Transverse colon (tissue), 4 donors: ENCODE measurements at regions not wholly inside any gene's neighbourhood (a gene's known extent, or its start where the extent isn't known, plus 50 kb on each side); places are given as distances from the start of the nearest gene placed in this dataset.

Experiments used
- DNase-seq: peaks from one replicate; pipeline ENCODE4 v3.0.0-alpha.2; 2019
- H3K27ac ChIP-seq, 4 donors: fragments of 200-600 bp; sonication (generic); 2 replicates each; pipeline ENCODE4 v1.5.1; 2016 to 2018; ENCODE audit warnings: inconsistent platforms in 4 of 4
- H3K27me3 ChIP-seq: fragments of 200-600 bp; sonication (generic); 2 replicates; pipeline ENCODE4 v1.5.1; 2017; ENCODE audit warnings: inconsistent platforms
- H3K36me3 ChIP-seq, 4 donors: fragments of 200-600 bp; sonication (generic); 2 replicates each; pipeline ENCODE4 v1.5.1; 2017 to 2019; ENCODE audit warnings: inconsistent platforms in 4 of 4
- H3K4me1 ChIP-seq, 4 donors: fragments of 200-600 bp; sonication (generic); 2 replicates each; pipeline ENCODE4 v1.5.1; 2017 to 2020; ENCODE audit warnings: inconsistent platforms in 4 of 4
- H3K4me3 ChIP-seq, 4 donors: fragments of 200-600 bp; sonication (generic); 1 replicate in 1 of 4; 2 replicates in 3 of 4; pipeline versions ENCODE4 v1.5.1 to v1.6.1; 2017 to 2019; ENCODE audit warnings: inconsistent platforms in 4 of 4
- H3K9me3 ChIP-seq, 2 donors: fragments of 200-600 bp; sonication (generic); 2 replicates each; pipeline ENCODE4 v1.5.1; 2017 to 2019; ENCODE audit warnings: inconsistent platforms in 2 of 2
- EP300 ChIP-seq: sonication (generic); formaldehyde crosslinking; IDR thresholded peaks from one replicate; pipeline ENCODE4 v1.6.1; 2017; ENCODE audit warnings: antibody characterized with exemption, low read depth
- POLR2A ChIP-seq: fragments of 450-650 bp; IDR thresholded peaks from one replicate; pipeline ENCODE4 v1.6.1; 2016; ENCODE audit warnings: antibody characterized with exemption, mild to moderate bottlenecking, moderate library complexity
- POLR2AphosphoS5 ChIP-seq, 3 donors: sonication (generic); formaldehyde crosslinking; IDR thresholded peaks; one replicate each; pipeline ENCODE4 v1.6.1; 2016; ENCODE audit warnings: antibody characterized with exemption in 3 of 3
- WGBS, 2 donors: methylation state at CpG; one replicate each; pipeline ENCODE4 v1.1.5; 2018; ENCODE audit warnings: low coverage in 1 of 2; 5-methylcytosine and 5-hydroxymethylcytosine counted together
- in situ Hi-C, 4 donors: fragments of 200-750 bp; cut with MboI; loops; one replicate each; pipeline versions ENCODE4 v1.15.0 to v1.15.1; 2017; ENCODE audit warnings: low sequenced_read_pairs in 3 of 4, low pct_ligation_motif_present in 1 of 4, low pct_unique_long_range_greater_than_20kb in 1 of 4
- intact Hi-C: fragments of 100-400 bp; cut with DNase I; formaldehyde crosslinking; loops from one replicate; pipeline ENCODE4 v1.15.1; 2023; ENCODE audit warnings: low total_unique reads
- TF ChIP-seq, protein P1 (sequence below), 5 experiments: fragments of 200-600 bp in 3 of 5; fragments of 450-650 bp in 2 of 5; sonication (generic) in 3 of 5; IDR thresholded peaks; 1 replicate in 2 of 5; 2 replicates in 3 of 5; pipeline ENCODE4 v1.5.1; 2016 to 2017; ENCODE audit warnings: antibody characterized with exemption in 5 of 5, inconsistent platforms in 3 of 5, mild to moderate bottlenecking in 2 of 5, moderate library complexity in 1 of 5

DNA sequence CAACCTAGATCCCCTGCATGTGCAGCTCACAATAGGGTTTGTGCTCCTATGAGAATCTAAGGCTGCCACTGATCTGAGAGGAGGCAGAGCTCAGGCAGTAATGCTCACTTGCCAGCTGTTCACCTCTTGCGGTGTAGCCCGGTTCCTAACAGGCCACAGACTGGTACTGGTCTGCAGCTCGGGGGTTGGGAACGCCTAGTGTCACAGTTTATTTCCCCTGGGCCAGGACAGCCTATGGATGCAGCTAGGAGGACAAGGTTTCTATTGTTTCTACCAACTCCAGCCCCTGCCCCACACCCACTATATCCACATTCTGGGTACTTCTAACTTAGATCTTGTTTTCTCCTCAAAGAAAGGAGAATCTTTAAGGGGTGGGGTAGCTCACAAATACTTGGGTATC is 58.7 kb upstream of the PRRC2C start:
- TF ChIP-seq EP300 (no peak), POLR2A (no peak), POLR2AphosphoS5 (IDR thresholded peaks at IDR 0.05) (no peak)
- TF ChIP-seq, protein P1, sequence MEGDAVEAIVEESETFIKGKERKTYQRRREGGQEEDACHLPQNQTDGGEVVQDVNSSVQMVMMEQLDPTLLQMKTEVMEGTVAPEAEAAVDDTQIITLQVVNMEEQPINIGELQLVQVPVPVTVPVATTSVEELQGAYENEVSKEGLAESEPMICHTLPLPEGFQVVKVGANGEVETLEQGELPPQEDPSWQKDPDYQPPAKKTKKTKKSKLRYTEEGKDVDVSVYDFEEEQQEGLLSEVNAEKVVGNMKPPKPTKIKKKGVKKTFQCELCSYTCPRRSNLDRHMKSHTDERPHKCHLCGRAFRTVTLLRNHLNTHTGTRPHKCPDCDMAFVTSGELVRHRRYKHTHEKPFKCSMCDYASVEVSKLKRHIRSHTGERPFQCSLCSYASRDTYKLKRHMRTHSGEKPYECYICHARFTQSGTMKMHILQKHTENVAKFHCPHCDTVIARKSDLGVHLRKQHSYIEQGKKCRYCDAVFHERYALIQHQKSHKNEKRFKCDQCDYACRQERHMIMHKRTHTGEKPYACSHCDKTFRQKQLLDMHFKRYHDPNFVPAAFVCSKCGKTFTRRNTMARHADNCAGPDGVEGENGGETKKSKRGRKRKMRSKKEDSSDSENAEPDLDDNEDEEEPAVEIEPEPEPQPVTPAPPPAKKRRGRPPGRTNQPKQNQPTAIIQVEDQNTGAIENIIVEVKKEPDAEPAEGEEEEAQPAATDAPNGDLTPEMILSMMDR (IDR thresholded peaks at IDR 0.05) = no peak
- no peak overlapping the region for H3K4me3 ChIP-seq
- DNase-seq = no peak
- no peak overlapping the region for H3K27ac ChIP-seq
- no peaks in the 10 kb centered on the region for H3K27me3 ChIP-seq
- intact Hi-C loops (no loop called here), in situ Hi-C loops (no loop called here)
- 85% methylated on average over 4 of the region's 4 CpGs; no CpG with 5 or more reads in 1 of the 2 donors for WGBS, 2 donors
- H3K4me1 ChIP-seq = no peaks in the 10 kb centered on the region
- H3K36me3 ChIP-seq = no peaks in the 10 kb centered on the region
- no peaks in the 10 kb centered on the region for H3K9me3 ChIP-seq

DNA sequence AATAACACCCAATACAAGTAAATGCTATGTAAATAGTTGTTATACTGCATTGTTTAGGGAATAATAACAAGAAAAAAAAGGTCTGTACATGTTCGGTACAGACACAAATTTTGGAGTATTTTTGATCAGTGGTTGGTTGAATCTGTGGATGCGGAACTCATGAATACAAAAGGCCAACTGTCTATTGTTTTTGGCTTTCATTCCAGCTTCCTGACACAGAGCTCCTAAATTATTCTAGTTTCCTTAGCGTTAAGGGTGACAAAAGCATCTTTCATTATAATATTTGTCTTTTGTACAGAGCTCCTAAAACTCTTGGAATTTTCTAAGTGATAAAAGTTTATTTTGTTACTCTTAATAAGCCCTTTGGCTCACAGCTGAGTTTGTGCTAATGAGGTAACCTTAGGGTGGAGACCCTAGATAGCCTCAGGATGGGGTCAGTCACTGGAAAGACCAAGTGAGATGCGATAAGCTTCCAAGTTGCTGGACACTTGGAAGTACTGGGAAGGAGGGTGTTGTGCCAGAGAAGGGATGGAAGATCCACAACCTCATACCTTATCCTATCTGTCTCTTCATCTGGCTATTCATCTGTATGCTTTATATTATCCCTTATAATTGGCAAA is 57.4 kb upstream of the PRRC2C start:
- WGBS, 2 donors = 62 to 72% methylated on average over 3 to 4 of the region's 4 CpGs
- in situ Hi-C loops = no loop called here
- no peaks in the 10 kb centered on the region for H3K27me3 ChIP-seq

DNA sequence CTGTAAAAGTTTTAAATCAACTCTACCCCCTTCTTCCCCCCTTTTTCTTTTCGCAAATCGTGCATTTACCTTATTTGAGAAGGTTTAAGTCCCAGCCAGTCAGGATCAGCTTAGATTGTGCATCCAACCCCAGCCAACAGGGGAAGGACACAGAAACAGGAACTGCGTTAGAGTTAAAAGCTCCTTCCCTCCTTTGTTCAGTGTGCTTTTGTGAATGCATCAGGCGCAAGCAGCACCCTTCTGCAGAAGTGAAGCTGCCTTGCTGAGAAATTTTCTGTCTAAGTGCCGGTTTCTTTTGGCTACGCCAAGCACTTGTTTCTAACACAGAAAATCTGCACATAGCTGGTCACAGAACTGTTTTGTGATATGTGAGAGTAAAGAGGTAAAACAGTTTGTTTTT is 56.2 kb upstream of the PRRC2C start:
- 81 to 90% methylated on average over 3 to 6 of the region's 6 CpGs for WGBS, 2 donors
- Histone ChIP-seq H3K27ac (no peak overlapping the region), H3K4me1 (no peaks in the 10 kb centered on the region)

More for the DNA sequence above, 57.4 kb upstream of the PRRC2C start:
- H3K27ac ChIP-seq = no peak overlapping the region
- no peaks in the 10 kb centered on the region for H3K9me3 ChIP-seq
- H3K36me3 ChIP-seq = no peaks in the 10 kb centered on the region
- no peaks in the 10 kb centered on the region for H3K4me1 ChIP-seq
- TF ChIP-seq POLR2A (no peak), POLR2AphosphoS5 (IDR thresholded peaks at IDR 0.05) (no peak), EP300 (no peak)
- TF ChIP-seq, protein P1 (IDR thresholded peaks at IDR 0.05) = no peak
- DNase-seq = no peak
- H3K4me3 ChIP-seq = no peak overlapping the region
- intact Hi-C loops = no loop called here

DNA sequence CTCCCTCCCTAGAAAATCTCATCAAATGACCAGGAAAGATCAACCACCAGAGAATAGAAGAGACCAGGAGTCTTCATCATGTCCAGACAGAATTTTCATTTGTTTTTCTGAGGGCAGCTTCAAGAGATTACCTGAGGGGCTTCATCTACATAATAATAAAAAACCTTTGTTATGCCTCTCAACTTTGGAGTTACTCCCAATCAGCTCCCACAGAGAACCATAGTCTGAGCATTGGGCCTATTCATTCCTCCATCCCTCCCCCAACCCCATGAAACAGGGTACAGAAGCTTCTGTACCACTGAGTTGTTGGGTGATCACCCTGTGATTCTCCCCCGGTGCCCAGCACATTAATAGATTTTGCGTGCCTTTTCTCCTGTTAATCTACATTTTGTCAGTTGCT is 53.3 kb upstream of the PRRC2C start:
- H3K27me3 ChIP-seq = no peaks in the 10 kb centered on the region
- WGBS, 2 donors = 90 to 100% methylated on average over 1 of the region's 2 CpGs
- in situ Hi-C loops = no loop called here
- no peak for DNase-seq
- no peak overlapping the region for H3K27ac ChIP-seq
- TF ChIP-seq POLR2A = no peak
- TF ChIP-seq, protein P1 (IDR thresholded peaks at IDR 0.05) = no peak
- no peak for TF ChIP-seq EP300
- no peak for TF ChIP-seq POLR2AphosphoS5 (IDR thresholded peaks at IDR 0.05)
- intact Hi-C loops = no loop called here
- H3K9me3 ChIP-seq = no peaks in the 10 kb centered on the region
- peaks cover 0 to 7% (median 0%) of the 10 kb centered on the region in 4 donors for H3K4me1 ChIP-seq
- H3K4me3 ChIP-seq = no peak overlapping the region
- H3K36me3 ChIP-seq = no peaks in the 10 kb centered on the region

More for the DNA sequence above, 56.2 kb upstream of the PRRC2C start:
- no peaks in the 10 kb centered on the region for H3K36me3 ChIP-seq
- intact Hi-C loops = no loop called here
- in situ Hi-C loops = no loop called here
- no peak for DNase-seq
- H3K27me3 ChIP-seq = no peaks in the 10 kb centered on the region
- TF ChIP-seq POLR2A (no peak), EP300 (no peak), POLR2AphosphoS5 (IDR thresholded peaks at IDR 0.05) (no peak)
- TF ChIP-seq, protein P1 (IDR thresholded peaks at IDR 0.05) = no peak
- H3K4me3 ChIP-seq = no peak overlapping the region
- no peaks in the 10 kb centered on the region for H3K9me3 ChIP-seq
